DOHH2 (cell line): ENCODE measurements at regions not wholly inside any gene's neighbourhood (a gene's known extent, or its start where the extent isn't known, plus 50 kb on each side); places are given as distances from the start of the nearest gene placed in this dataset.
A peak's percentile ranks its signal among the peaks of the same experiment; 100 is the strongest.

Experiments used
- H3F3A ChIP-seq: fragments of 200-600 bp; sonication (generic), shearing (Covaris generic); 2 replicates; pipeline ENCODE4 v1.6.0; 2016; ENCODE audit warnings: antibody characterized with exemption, mild to moderate bottlenecking; ENCODE audit not compliant: control insufficient read depth, insufficient read depth
- H3K27ac ChIP-seq: fragments of 200-600 bp; sonication (generic); 2 replicates; pipeline ENCODE4 v1.5.1; 2014; ENCODE audit warnings: low read depth, mild to moderate bottlenecking, low read length, moderate library complexity
- H3K27me3 ChIP-seq: fragments of 200-600 bp; sonication (generic); 2 replicates; pipeline ENCODE4 v1.6.1; 2014; ENCODE audit warnings: mild to moderate bottlenecking, low read length, mixed read lengths; ENCODE audit not compliant: control insufficient read depth
- H3K36me3 ChIP-seq: fragments of 200-600 bp; sonication (generic); 2 replicates; pipeline ENCODE4 v1.6.1; 2014; ENCODE audit warnings: mild to moderate bottlenecking, low read length, moderate library complexity, mixed read lengths; ENCODE audit not compliant: control insufficient read depth
- H3K4me1 ChIP-seq: fragments of 200-600 bp; sonication (generic); 2 replicates; pipeline ENCODE4 v1.6.1; 2014; ENCODE audit warnings: mild to moderate bottlenecking, low read length, mixed read lengths; ENCODE audit not compliant: control insufficient read depth
- H3K4me2 ChIP-seq: fragments of 200-600 bp; sonication (generic); 2 replicates; pipeline ENCODE4 v1.6.0; 2014; ENCODE audit warnings: mild to moderate bottlenecking, low read length, moderate library complexity
- H3K4me3 ChIP-seq: fragments of 200-600 bp; sonication (generic); 2 replicates; pipeline ENCODE4 v1.5.1; 2014; ENCODE audit warnings: mild to moderate bottlenecking, low read length, mixed read lengths
- H3K79me2 ChIP-seq: fragments of 200-600 bp; sonication (generic); 2 replicates; pipeline ENCODE4 v1.6.1; 2014; ENCODE audit warnings: mild to moderate bottlenecking, low read length, mixed read lengths; ENCODE audit not compliant: control insufficient read depth
- H3K9me2 ChIP-seq: fragments of 200-600 bp; sonication (generic); replicated peaks from 2 replicates; pipeline ENCODE4 v1.6.1; 2014; ENCODE audit warnings: mild to moderate bottlenecking, low read length, mixed read lengths; ENCODE audit not compliant: control insufficient read depth
- H3K9me3 ChIP-seq: fragments of 200-600 bp; sonication (generic); 2 replicates; pipeline ENCODE4 v1.6.1; 2014; ENCODE audit warnings: antibody characterized with exemption, low read length, mixed read lengths; ENCODE audit not compliant: control insufficient read depth, insufficient read depth
- H4K20me1 ChIP-seq: fragments of 200-600 bp; sonication (generic); 2 replicates; pipeline ENCODE4 v1.6.0; 2014; ENCODE audit warnings: low read depth, mild to moderate bottlenecking, antibody characterized with exemption, low read length, moderate library complexity; ENCODE audit not compliant: control insufficient read depth, insufficient read depth
- CTCF ChIP-seq: fragments of 200-600 bp; sonication (generic); IDR thresholded peaks from one replicate; pipeline ENCODE4 v1.5.1; 2014; ENCODE audit warnings: antibody characterized with exemption, mild to moderate bottlenecking, low read depth, low read length; ENCODE audit not compliant: poor library complexity, severe bottlenecking
- EZH2phosphoT487 ChIP-seq: fragments of 200-600 bp; sonication (generic); IDR thresholded peaks from 2 replicates; pipeline ENCODE4 v1.6.1; 2017; ENCODE audit warnings: borderline replicate concordance, mild to moderate bottlenecking, antibody characterized with exemption, low read length, moderate library complexity, mixed read lengths

DNA sequence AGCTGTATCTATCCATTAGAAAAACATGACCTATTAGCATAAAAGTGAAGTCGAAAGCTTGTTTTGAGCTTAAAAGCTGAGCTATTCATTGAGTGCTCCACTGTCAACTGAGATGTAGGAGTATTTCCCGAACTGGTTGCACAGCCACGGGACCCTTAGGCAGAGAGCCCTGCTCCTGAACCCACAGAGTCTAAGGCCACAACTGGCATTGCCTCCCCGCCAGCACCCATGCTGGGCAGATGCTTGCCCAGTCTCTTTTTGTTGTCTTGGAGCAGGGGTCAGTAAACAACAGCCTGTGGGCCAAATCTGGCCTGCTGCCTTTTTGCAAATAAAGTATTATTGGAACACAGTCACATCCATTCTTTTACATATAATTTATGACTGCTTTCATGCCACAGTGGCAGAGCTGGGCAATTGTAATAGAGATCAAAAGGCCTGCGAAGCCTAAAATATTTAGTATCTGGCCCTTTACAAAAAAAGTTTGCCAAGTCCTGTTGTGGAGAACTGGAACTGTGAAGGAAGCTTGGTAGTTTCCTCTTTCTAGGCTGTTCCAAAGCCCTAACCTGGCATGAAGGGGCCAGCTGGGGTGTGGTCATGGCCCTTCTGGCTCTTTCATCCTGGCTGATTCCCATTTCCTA lies 58.4 kb upstream of the WAPL start:
- H3K4me2 ChIP-seq: no peak overlapping the region

GRCh38 chr10:86580521-86580891 lies 58.9 kb upstream of the WAPL start:
- H3K4me3 ChIP-seq: no peak overlapping the region
- no peaks in the 10 kb centered on the region for H3K9me3 ChIP-seq
- no peak overlapping the region for H3K4me2 ChIP-seq
- no peaks in the 10 kb centered on the region for H3K79me2 ChIP-seq
- no peaks in the 10 kb centered on the region for H4K20me1 ChIP-seq
- TF ChIP-seq CTCF (no peak), EZH2phosphoT487 (no peak)
- no peak overlapping the region for H3K27ac ChIP-seq
- H3F3A ChIP-seq: no peaks in the 10 kb centered on the region
- H3K9me2 ChIP-seq: no peaks in the 10 kb centered on the region
- H3K36me3 ChIP-seq: no peaks in the 10 kb centered on the region
- H3K27me3 ChIP-seq: no peaks in the 10 kb centered on the region
- H3K4me1 ChIP-seq: peaks cover 26% of the 10 kb centered on the region

More for the DNA sequence above, 58.4 kb upstream of the WAPL start:
- H3K4me3 ChIP-seq: no peak overlapping the region
- H3K36me3 ChIP-seq: no peaks in the 10 kb centered on the region
- H3K9me2 ChIP-seq: no peaks in the 10 kb centered on the region
- TF ChIP-seq CTCF: no peak
- TF ChIP-seq EZH2phosphoT487: no peak
- H3K9me3 ChIP-seq: no peaks in the 10 kb centered on the region
- no peaks in the 10 kb centered on the region for H3F3A ChIP-seq
- peaks cover 21% of the 10 kb centered on the region for H3K4me1 ChIP-seq
- no peaks in the 10 kb centered on the region for H3K79me2 ChIP-seq
- H3K27me3 ChIP-seq: no peaks in the 10 kb centered on the region
- no peak overlapping the region for H3K27ac ChIP-seq
- no peaks in the 10 kb centered on the region for H4K20me1 ChIP-seq

- peak; percentile 39 for TF ChIP-seq CTCF
- no peak for TF ChIP-seq EZH2phosphoT487
- Histone ChIP-seq H3F3A (no peaks in the 10 kb centered on the region), H3K27me3 (no peaks in the 10 kb centered on the region), H3K9me2 (no peaks in the 10 kb centered on the region), H4K20me1 (no peaks in the 10 kb centered on the region), H3K4me3 (no peak overlapping the region), H3K9me3 (no peaks in the 10 kb centered on the region), H3K79me2 (no peaks in the 10 kb centered on the region), H3K4me2 (no peak overlapping the region), H3K4me1 (peaks cover 28% of the 10 kb centered on the region), H3K36me3 (no peaks in the 10 kb centered on the region), H3K27ac (no peak overlapping the region)
Observed at GRCh38 chr10:86583983-86584382, 62.4 kb upstream of the WAPL start.
